Stromal cell of bone marrow (primary cell): ENCODE measurements at regions not wholly inside any gene's neighbourhood (a gene's known extent, or its start where the extent isn't known, plus 50 kb on each side); places are given as distances from the start of the nearest gene placed in this dataset.

Experiments used
- DNase-seq: peaks from one replicate; pipeline ENCODE4 v3.0.0-alpha.2; 2012; ENCODE audit warnings: low read depth

DNA sequence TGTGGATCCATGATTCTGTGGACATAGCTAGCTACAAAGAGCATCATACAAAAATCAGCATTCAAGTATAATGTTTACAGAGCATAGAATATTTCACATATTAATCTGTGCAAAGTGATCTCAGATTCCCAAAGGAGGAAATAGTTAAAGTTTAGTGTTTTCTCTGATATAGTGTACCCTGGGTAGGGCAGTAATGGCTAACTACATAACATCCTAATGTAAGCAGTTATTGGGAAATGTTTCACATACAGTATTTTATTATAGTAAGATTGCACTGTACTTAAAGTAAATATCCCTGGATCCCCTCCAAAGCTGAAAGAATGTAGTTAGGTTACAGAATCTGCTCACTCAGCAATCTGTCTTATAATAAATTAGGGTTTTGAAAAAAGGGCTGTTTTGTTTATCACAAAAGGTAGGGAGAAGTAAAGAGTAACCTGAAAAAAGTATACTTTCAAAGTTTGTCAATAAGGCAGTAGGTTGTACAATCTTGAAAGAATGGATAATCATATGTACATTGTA is 52.5 kb upstream of the SMARCA2 start:
- no peak for DNase-seq

DNA sequence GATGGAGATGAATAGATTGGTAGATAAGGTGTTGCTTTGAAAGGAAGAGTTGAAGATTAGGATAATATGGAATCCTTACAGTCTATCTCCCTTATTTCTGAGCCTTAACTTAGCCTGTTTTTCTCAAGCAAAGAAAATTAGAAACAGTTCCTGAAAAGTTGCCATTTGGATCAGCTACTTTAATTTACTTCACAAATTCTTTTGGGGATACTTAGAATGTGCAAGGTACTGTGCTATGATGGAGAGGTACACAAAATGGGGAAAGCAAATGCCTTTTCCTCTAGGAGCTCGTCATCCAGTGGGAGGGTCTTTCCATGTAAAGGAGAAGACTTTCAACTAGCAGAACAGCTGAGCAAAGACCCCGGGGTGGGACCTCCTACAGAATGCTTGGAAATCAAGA is 51.1 kb upstream of the SMARCA2 start:
- DNase-seq = no peak
